B cell (primary cell): ENCODE measurements at regions not wholly inside any gene's neighbourhood (a gene's known extent, or its start where the extent isn't known, plus 50 kb on each side); places are given as distances from the start of the nearest gene placed in this dataset.

Experiments
- ATAC-seq: fragments of 200-7000 bp; cut with Tn5 transposase; one replicate; pipeline ENCODE4 v1.10.0; 2021; ENCODE audit warnings: low read depth, mild to moderate bottlenecking, moderate number of reproducible peaks, moderate library complexity
- CTCF ChIA-PET: fragments of 350-600 bp; sonication (Branson Sonifier 250); formaldehyde crosslinking; loops from one replicate; lab custom pipeline; 2021; ENCODE audit warnings: antibody characterized with exemption, inconsistent platforms; lab: Charles Lee
- POLR2A ChIA-PET: fragments of 350-600 bp; sonication (Branson Sonifier 250); formaldehyde crosslinking; loops from one replicate; lab custom pipeline; 2021; ENCODE audit warnings: antibody characterized with exemption; lab: Charles Lee
- DNase-seq: peaks from one replicate; pipeline ENCODE4 v3.0.0; 2013
- H2AFZ ChIP-seq: 2 replicates; pipeline ENCODE4 v1.6.1; 2012; ENCODE audit warnings: mild to moderate bottlenecking, low read depth, low read length; ENCODE audit not compliant: insufficient read depth, poor library complexity, severe bottlenecking
- H3K27ac ChIP-seq, 2 donors: 1 replicate in 1 of 2; 2 replicates in 1 of 2; pipeline ENCODE4 v1.5.1; 2012 to 2013; ENCODE audit warnings: low read length in 2 of 2, mild to moderate bottlenecking in 2 of 2, moderate library complexity in 1 of 2
- H3K27me3 ChIP-seq, 4 experiments: fragments of 200-600 bp in 1 of 4; sonication (generic) in 1 of 4; replicated peaks in 1 of 4; 1 replicate in 2 of 4; 2 replicates in 2 of 4; pipeline versions ENCODE4 v1.6.1 to v1.7.0; 2013 to 2016; ENCODE audit warnings: low read length in 3 of 4, mild to moderate bottlenecking in 2 of 4, mixed read lengths in 1 of 4, moderate library complexity in 1 of 4; ENCODE audit not compliant: insufficient read depth in 4 of 4, control insufficient read depth in 3 of 4; ENCODE audit errors: control extremely low read depth in 1 of 4
- H3K36me3 ChIP-seq, 2 experiments: replicated peaks in 1 of 2; 1 replicate in 1 of 2; 2 replicates in 1 of 2; pipeline versions ENCODE4 v1.6.1 to v1.7.1; 2013; ENCODE audit warnings: low read length in 1 of 2; ENCODE audit not compliant: insufficient read depth in 2 of 2, control insufficient read depth in 1 of 2; ENCODE audit errors: control extremely low read depth in 1 of 2, extremely low read depth in 1 of 2
- H3K4me1 ChIP-seq, 2 donors: fragments of 200-600 bp in 1 of 2; sonication (generic) in 1 of 2; 1 replicate in 1 of 2; 2 replicates in 1 of 2; pipeline versions ENCODE4 v1.5.1 to v1.6.1; 2013 to 2017; ENCODE audit warnings: low read length in 2 of 2; ENCODE audit not compliant: control insufficient read depth in 2 of 2, insufficient read depth in 2 of 2
- H3K4me2 ChIP-seq: replicated peaks from 2 replicates; pipeline ENCODE3; 2012; ENCODE audit warnings: mild to moderate bottlenecking, low read depth, low read length; ENCODE audit not compliant: poor library complexity, severe bottlenecking
- H3K4me3 ChIP-seq, 5 experiments: fragments of 200-600 bp in 1 of 5; sonication (generic) in 1 of 5; 1 replicate in 3 of 5; 2 replicates in 2 of 5; pipeline versions ENCODE4 v1.5.1 to v1.7.0; 2011 to 2016; ENCODE audit warnings: low read length in 4 of 5, mild to moderate bottlenecking in 4 of 5, low read depth in 2 of 5, control low read depth in 1 of 5, moderate library complexity in 1 of 5; ENCODE audit not compliant: insufficient read depth in 1 of 5; ENCODE audit errors: control extremely low read depth in 1 of 5, extremely low read depth in 1 of 5
- H3K79me2 ChIP-seq: fragments of 200-600 bp; sonication (generic); one replicate; pipeline ENCODE4 v1.6.0; 2016; ENCODE audit warnings: low read length; ENCODE audit not compliant: control insufficient read depth, insufficient read depth
- H3K9ac ChIP-seq: fragments of 200-600 bp; sonication (generic); 2 replicates; pipeline ENCODE4 v1.6.1; 2017; ENCODE audit warnings: mild to moderate bottlenecking, low read length, moderate library complexity
- H3K9me3 ChIP-seq, 3 donors: one replicate each; pipeline versions ENCODE4 v1.6.1 to v1.7.1; 2013; ENCODE audit warnings: low read length in 2 of 3; ENCODE audit not compliant: control insufficient read depth in 2 of 3, insufficient read depth in 1 of 3; ENCODE audit errors: control extremely low read depth in 1 of 3
- H4K20me1 ChIP-seq: 2 replicates; pipeline ENCODE4 v1.6.0; 2012; ENCODE audit warnings: mild to moderate bottlenecking, low read length; ENCODE audit not compliant: insufficient read depth, control insufficient read depth, poor library complexity, severe bottlenecking
- H3K27ac Mint-ChIP-seq: one replicate; pipeline ENCODE4 v1.8.0; 2021; ENCODE audit warnings: mixed read lengths
- H3K27me3 Mint-ChIP-seq: one replicate; pipeline ENCODE4 v1.8.0; 2021; ENCODE audit warnings: mixed read lengths
- H3K4me1 Mint-ChIP-seq: one replicate; pipeline ENCODE4 v1.8.0; 2021; ENCODE audit warnings: mixed read lengths
- H3K4me3 Mint-ChIP-seq: one replicate; pipeline ENCODE4 v1.8.0; 2021; ENCODE audit warnings: mixed read lengths
- H3K9me3 Mint-ChIP-seq: one replicate; pipeline ENCODE4 v1.8.0; 2022; ENCODE audit warnings: mixed read lengths; ENCODE audit not compliant: insufficient read depth
- CTCF ChIP-seq: fragments of 200-600 bp; IDR thresholded peaks from one replicate; pipeline ENCODE4 v1.8.0; 2022; ENCODE audit warnings: antibody characterized with exemption, mild to moderate bottlenecking
- EZH2 ChIP-seq: IDR thresholded peaks from 2 replicates; pipeline ENCODE4 v1.6.1; 2012; ENCODE audit warnings: borderline replicate concordance, low read depth, mild to moderate bottlenecking, moderate library complexity, low read length; ENCODE audit not compliant: insufficient read depth, poor library complexity, severe bottlenecking
- WGBS: methylation state at CpG from one replicate; pipeline ENCODE4 v1.1.5; 2013; ENCODE audit warnings: missing lambda C conversion rate; ENCODE audit not compliant: insufficient coverage; 5-methylcytosine and 5-hydroxymethylcytosine counted together
- intact Hi-C: fragments of 100-400 bp; cut with micrococcal nuclease; formaldehyde crosslinking; loops from one replicate; pipeline ENCODE4 v1.10.0; 2022

- H4K20me1 ChIP-seq: no peaks in the 10 kb centered on the region
- no peaks in the 10 kb centered on the region for H3K27me3 ChIP-seq
- no peak overlapping the region for H3K27ac Mint-ChIP-seq
- H3K79me2 ChIP-seq: no peaks in the 10 kb centered on the region
- H3K9me3 ChIP-seq: no peaks in the 10 kb centered on the region
- no peak for ATAC-seq
- H3K27me3 Mint-ChIP-seq: no peaks in the 10 kb centered on the region
- no peaks in the 10 kb centered on the region for H3K36me3 ChIP-seq
- no peak overlapping the region for H2AFZ ChIP-seq
- no peaks in the 10 kb centered on the region for H3K4me1 ChIP-seq
- TF ChIP-seq CTCF: no peak
- TF ChIP-seq EZH2: no peak
- H3K4me3 ChIP-seq: no peak overlapping the region
- no peak overlapping the region for H3K27ac ChIP-seq
- POLR2A ChIA-PET: no interaction called here
- peaks cover 1% of the 10 kb centered on the region for H3K4me1 Mint-ChIP-seq
- intact Hi-C loops: loop anchor here (10.0 kb wide), 1 partner anchor 1795 kb away; no protein-coding TSS in a partner anchor
- H3K4me3 Mint-ChIP-seq: no peak overlapping the region
- H3K9ac ChIP-seq: no peak overlapping the region
- CTCF ChIA-PET: no interaction called here
- 90% methylated on average over 2 of the region's 4 CpGs for WGBS
- no peak for DNase-seq
- H3K9me3 Mint-ChIP-seq: no peaks in the 10 kb centered on the region
- no peak overlapping the region for H3K4me2 ChIP-seq
Measured at GRCh38 chrX:136950211-136950610, 69.7 kb upstream of the RBMX start.

GRCh38 chrX:136941396-136942337 is 61.1 kb upstream of the RBMX start:
- Mint-ChIP-seq H3K4me1 (no peaks in the 10 kb centered on the region), H3K4me3 (no peak overlapping the region), H3K9me3 (no peaks in the 10 kb centered on the region), H3K27ac (no peak overlapping the region), H3K27me3 (no peaks in the 10 kb centered on the region)
- H2AFZ ChIP-seq: no peak overlapping the region
- H3K9ac ChIP-seq: no peak overlapping the region
- TF ChIP-seq EZH2 (no peak), CTCF (no peak)
- H3K4me1 ChIP-seq: no peaks in the 10 kb centered on the region
- WGBS: 100% methylated on average over 1 of the region's 9 CpGs
- no peaks in the 10 kb centered on the region for H3K9me3 ChIP-seq
- H3K4me2 ChIP-seq: no peak overlapping the region
- no peak overlapping the region for H3K27ac ChIP-seq
- ATAC-seq (no peak), DNase-seq (no peak)
- no peak overlapping the region for H3K4me3 ChIP-seq
- no peaks in the 10 kb centered on the region for H3K27me3 ChIP-seq
- POLR2A ChIA-PET: no interaction called here
- intact Hi-C loops: no loop called here
- H3K79me2 ChIP-seq: no peaks in the 10 kb centered on the region
- H4K20me1 ChIP-seq: no peaks in the 10 kb centered on the region
- no peaks in the 10 kb centered on the region for H3K36me3 ChIP-seq
- CTCF ChIA-PET: no interaction called here
